Sigmoid colon (tissue), 6 donors: ENCODE measurements at regions not wholly inside any gene's neighbourhood (a gene's known extent, or its start where the extent isn't known, plus 50 kb on each side); places are given as distances from the start of the nearest gene placed in this dataset.

ENCODE experiments used
- DNase-seq: peaks from one replicate; pipeline ENCODE4 v3.0.0-alpha.2; 2019
- H3K27ac ChIP-seq, 4 donors: fragments of 200-600 bp; sonication (generic); one replicate each; pipeline ENCODE4 v1.5.1; 2016 to 2019; ENCODE audit warnings: mild to moderate bottlenecking in 1 of 4
- H3K27me3 ChIP-seq, 3 donors: fragments of 200-600 bp; sonication (generic); one replicate each; pipeline ENCODE4 v1.5.1; 2019; ENCODE audit warnings: mild to moderate bottlenecking in 1 of 3
- H3K36me3 ChIP-seq, 4 donors: fragments of 200-600 bp; sonication (generic); one replicate each; pipeline ENCODE4 v1.5.1; 2016 to 2019
- H3K4me1 ChIP-seq, 4 donors: fragments of 200-600 bp; sonication (generic); one replicate each; pipeline ENCODE4 v1.5.1; 2017 to 2019
- H3K4me3 ChIP-seq, 4 donors: fragments of 200-600 bp; sonication (generic); one replicate each; pipeline ENCODE4 v1.5.1; 2017 to 2019; ENCODE audit warnings: mild to moderate bottlenecking in 2 of 4, moderate library complexity in 1 of 4
- H3K9me3 ChIP-seq, 4 donors: fragments of 200-600 bp in 3 of 4; sonication (generic) in 3 of 4; one replicate each; pipeline versions ENCODE4 v1.5.1 to v1.6.1; 2013 to 2019
- CTCF ChIP-seq, 4 experiments: fragments of 450-650 bp in 3 of 4; fragments of 200-600 bp in 1 of 4; IDR thresholded peaks; one replicate each; pipeline ENCODE4 v1.5.1; 2016 to 2019; ENCODE audit warnings: antibody characterized with exemption in 4 of 4, mild to moderate bottlenecking in 3 of 4, moderate library complexity in 2 of 4
- EP300 ChIP-seq, 4 donors: sonication (generic); formaldehyde crosslinking; IDR thresholded peaks; one replicate each; pipeline ENCODE4 v1.6.1; 2017; ENCODE audit warnings: antibody characterized with exemption in 4 of 4
- POLR2A ChIP-seq, 2 donors: fragments of 450-650 bp; IDR thresholded peaks; one replicate each; pipeline ENCODE4 v1.6.1; 2016; ENCODE audit warnings: antibody characterized with exemption in 2 of 2, mild to moderate bottlenecking in 2 of 2, moderate library complexity in 2 of 2
- POLR2AphosphoS5 ChIP-seq, 4 donors: sonication (generic); formaldehyde crosslinking; IDR thresholded peaks; one replicate each; pipeline ENCODE4 v1.6.1; 2017; ENCODE audit warnings: antibody characterized with exemption in 4 of 4
- WGBS, 2 donors: extraction: QIAGEN DNeasy Blood & Tissue Kit; methylation state at CpG; one replicate each; pipeline ENCODE4 v1.1.7; 2013; 5-methylcytosine and 5-hydroxymethylcytosine counted together
- intact Hi-C: fragments of 100-400 bp; cut with DNase I; formaldehyde crosslinking; loops from one replicate; pipeline ENCODE4 v1.15.1; 2023
- donor health status: healthy with polysubstance abuse.
- donor health status: healthy.

DNA sequence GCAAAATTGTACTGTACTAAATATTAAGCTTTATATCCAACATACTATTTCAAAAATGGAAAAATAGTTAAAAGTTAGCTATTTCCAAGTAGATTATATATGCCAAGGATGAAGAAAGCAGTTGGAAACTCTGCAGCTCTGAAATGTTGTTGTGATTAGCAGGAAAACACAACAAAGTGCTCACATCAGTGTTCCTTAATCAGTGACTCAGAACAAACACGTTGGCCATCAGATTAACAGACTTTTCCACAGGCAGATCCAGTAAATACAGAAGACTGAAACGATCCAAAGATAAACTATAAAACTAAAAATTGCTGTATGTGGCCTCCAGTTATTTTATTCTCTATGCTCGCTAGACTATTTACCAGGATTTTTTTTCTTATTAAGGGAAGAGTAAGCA lies 99.6 kb upstream of the SEMA3D start:
- H3K27ac ChIP-seq: no peak overlapping the region
- H3K9me3 ChIP-seq: no peaks in the 10 kb centered on the region
- no peaks in the 10 kb centered on the region for H3K4me1 ChIP-seq
- H3K27me3 ChIP-seq: no peaks in the 10 kb centered on the region
- DNase-seq: no peak
- H3K36me3 ChIP-seq: no peaks in the 10 kb centered on the region
- no peak for TF ChIP-seq POLR2AphosphoS5 (IDR thresholded peaks at IDR 0.05)
- TF ChIP-seq EP300 (IDR thresholded peaks at IDR 0.05): no peak
- no peak for TF ChIP-seq POLR2A (IDR thresholded peaks at IDR 0.05)
- no peak for TF ChIP-seq CTCF (IDR thresholded peaks at IDR 0.05)
- intact Hi-C loops: no loop called here
- H3K4me3 ChIP-seq: no peak overlapping the region
- WGBS, 2 donors: 36 to 57% methylated on average over 3 of the region's 3 CpGs

- no peaks in the 10 kb centered on the region for H3K4me1 ChIP-seq
- no peak overlapping the region for H3K27ac ChIP-seq
- no peak for DNase-seq
- H3K27me3 ChIP-seq: no peaks in the 10 kb centered on the region
- H3K4me3 ChIP-seq: no peak overlapping the region
- H3K9me3 ChIP-seq: no peaks in the 10 kb centered on the region
- WGBS, 2 donors: 40 to 64% methylated on average over 1 of the region's 1 CpG
- intact Hi-C loops: no loop called here
- TF ChIP-seq EP300 (IDR thresholded peaks at IDR 0.05) (no peak), POLR2AphosphoS5 (IDR thresholded peaks at IDR 0.05) (no peak), POLR2A (IDR thresholded peaks at IDR 0.05) (no peak), CTCF (IDR thresholded peaks at IDR 0.05) (no peak)
- no peaks in the 10 kb centered on the region for H3K36me3 ChIP-seq
Observed at GRCh38 chr7:85285527-85285926, 98.7 kb upstream of the SEMA3D start.

DNA sequence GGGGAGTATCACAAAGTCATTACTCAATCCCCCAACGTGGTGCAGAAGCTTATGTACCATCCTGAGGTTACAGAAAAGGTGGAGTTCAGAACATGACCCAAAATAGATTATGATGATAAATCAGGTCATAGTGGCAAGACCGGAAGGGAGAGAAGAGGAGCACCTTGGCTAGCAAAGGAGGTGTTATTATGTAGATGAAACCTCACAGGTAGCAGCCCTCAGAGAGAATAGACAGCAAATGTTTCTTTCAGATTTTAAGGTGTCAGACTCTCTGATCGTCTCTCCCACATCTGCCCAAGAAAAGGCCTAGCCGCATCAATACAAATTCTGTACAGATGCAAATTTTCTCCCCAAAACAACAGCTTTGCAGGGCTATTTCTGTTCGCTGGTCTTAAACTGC lies 88.3 kb upstream of the SEMA3D start:
- TF ChIP-seq CTCF (IDR thresholded peaks at IDR 0.05) (no peak), POLR2AphosphoS5 (IDR thresholded peaks at IDR 0.05) (no peak)
- no peaks in the 10 kb centered on the region for H3K9me3 ChIP-seq
- H3K27ac ChIP-seq: no peak overlapping the region
- no peaks in the 10 kb centered on the region for H3K27me3 ChIP-seq
- no peak for DNase-seq
- intact Hi-C loops: no loop called here
- H3K4me3 ChIP-seq: no peak overlapping the region
- no peaks in the 10 kb centered on the region for H3K36me3 ChIP-seq
- H3K4me1 ChIP-seq: no peaks in the 10 kb centered on the region
- WGBS, 2 donors: 67 to 83% methylated on average over 5 of the region's 5 CpGs

DNA sequence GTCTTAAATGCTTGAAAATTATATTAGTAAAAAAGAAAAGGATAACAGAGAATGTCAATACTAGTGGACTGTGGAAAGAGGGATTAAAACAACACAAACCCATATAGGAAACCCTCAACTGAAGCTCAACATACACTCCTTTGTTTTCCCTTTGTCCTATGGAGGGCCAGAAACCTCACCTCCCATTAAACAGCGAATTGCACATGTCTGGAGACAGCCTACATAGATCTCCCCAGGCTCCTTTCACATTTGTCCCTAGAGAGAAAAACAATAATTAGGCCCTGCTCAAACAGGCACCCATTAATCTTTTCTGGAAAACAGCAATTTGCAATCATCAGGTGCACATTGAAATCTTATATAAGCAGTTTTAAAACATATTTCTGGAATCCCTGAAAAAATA lies 87.6 kb upstream of the SEMA3D start:
- H3K4me3 ChIP-seq: no peak overlapping the region
- intact Hi-C loops: no loop called here
- H3K27ac ChIP-seq: no peak overlapping the region
- no peaks in the 10 kb centered on the region for H3K27me3 ChIP-seq
- TF ChIP-seq CTCF (IDR thresholded peaks at IDR 0.05) (no peak), POLR2AphosphoS5 (IDR thresholded peaks at IDR 0.05) (no peak), POLR2A (IDR thresholded peaks at IDR 0.05) (no peak), EP300 (IDR thresholded peaks at IDR 0.05) (no peak)
- no peaks in the 10 kb centered on the region for H3K4me1 ChIP-seq
- DNase-seq: no peak
- no peaks in the 10 kb centered on the region for H3K36me3 ChIP-seq
- 63 to 77% methylated on average over 1 of the region's 1 CpG for WGBS, 2 donors
- H3K9me3 ChIP-seq: no peaks in the 10 kb centered on the region

DNA sequence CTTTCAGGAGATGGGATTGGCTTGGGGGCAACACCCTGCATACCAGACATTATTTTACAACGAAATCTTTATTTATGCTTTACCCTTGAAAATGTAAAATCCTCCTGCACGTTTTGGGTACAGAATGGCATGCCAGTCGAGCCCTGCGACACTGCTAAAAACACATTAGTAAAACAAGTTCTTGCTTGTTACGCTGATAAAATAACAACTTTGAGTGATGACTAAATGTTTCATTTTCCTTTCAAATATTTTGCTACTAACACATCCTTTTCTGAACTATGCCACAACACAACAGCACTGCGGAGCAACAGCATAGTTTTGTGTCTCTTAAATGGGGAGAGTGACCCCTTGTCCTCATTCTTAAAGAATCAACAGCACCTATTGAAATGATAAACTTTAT lies 76.0 kb upstream of the SEMA3D start:
- no peaks in the 10 kb centered on the region for H3K27me3 ChIP-seq
- no peak for DNase-seq

More for the DNA sequence above, 76.0 kb upstream of the SEMA3D start:
- intact Hi-C loops: no loop called here
- Histone ChIP-seq H3K36me3 (no peaks in the 10 kb centered on the region), H3K4me1 (no peaks in the 10 kb centered on the region), H3K4me3 (no peak overlapping the region), H3K27ac (no peak overlapping the region), H3K9me3 (no peaks in the 10 kb centered on the region)
- WGBS, 2 donors: 63 to 69% methylated on average over 6 of the region's 6 CpGs
- TF ChIP-seq POLR2AphosphoS5 (IDR thresholded peaks at IDR 0.05) (no peak), POLR2A (IDR thresholded peaks at IDR 0.05) (no peak), CTCF (IDR thresholded peaks at IDR 0.05) (no peak), EP300 (IDR thresholded peaks at IDR 0.05) (no peak)
